HepG2 (cell line): ENCODE measurements at regions not wholly inside any gene's neighbourhood (a gene's known extent, or its start where the extent isn't known, plus 50 kb on each side); places are given as distances from the start of the nearest gene placed in this dataset.

Experiments
- ATAC-seq: fragments of 200-7000 bp; cut with Tn5 transposase; 3 replicates; pipeline ENCODE4 v1.9.1; 2020; ENCODE audit warnings: mild to moderate bottlenecking, moderate library complexity
- BruUV-seq: library from RNA; stranded (reverse); fragments of 400-500 nt; replicated peaks from 2 replicates; lab custom pipeline; 2021; lab: Mats Ljungman, UMichigan
- CTCF ChIA-PET: fragments of 300-600 bp; formaldehyde crosslinking; extraction: SDS; loops from one replicate; lab custom pipeline; 2021; ENCODE audit warnings: low total read pairs, inconsistent platforms, low intra/inter-chr PET ratio; lab: Yijun Ruan, JAX
- POLR2A ChIA-PET: fragments of 350-600 bp; sonication (Branson Sonifier 250); formaldehyde crosslinking; loops from one replicate; lab custom pipeline; 2020; ENCODE audit warnings: antibody characterized with exemption, inconsistent platforms; lab: Yijun Ruan, JAX
- DNase-seq: peaks from one replicate; pipeline ENCODE4 v3.0.0-alpha.2; 2015; ENCODE audit warnings: low spot score
- FAIRE-seq: peaks from 3 replicates; lab custom pipeline; 2011; peaks lifted over from hg19 to GRCh38; lab: Jason Lieb, UNC
- H2AFZ ChIP-seq: one replicate; pipeline ENCODE4 v1.6.1; 2011; ENCODE audit warnings: low read length, inconsistent platforms
- H3K27ac ChIP-seq: fragments of 300-600 bp; 3 replicates; pipeline ENCODE4 v1.8.0; 2011; ENCODE audit warnings: mixed run types, mild to moderate bottlenecking, mixed read lengths, low read length, inconsistent platforms; ENCODE audit not compliant: insufficient read depth; ENCODE audit errors: extremely low read length
- H3K27me3 ChIP-seq, 2 experiments: fragments of 200-600 bp in 1 of 2; 2 replicates in 1 of 2; 3 replicates in 1 of 2; pipeline versions ENCODE4 v1.6.0 to v1.8.0; 2011; ENCODE audit warnings: low read length in 2 of 2, mild to moderate bottlenecking in 2 of 2, moderate library complexity in 2 of 2, inconsistent platforms in 1 of 2; ENCODE audit not compliant: insufficient read depth in 2 of 2, control insufficient read depth in 1 of 2
- H3K36me3 ChIP-seq, 2 experiments: fragments of 200-600 bp in 1 of 2; replicated peaks in 1 of 2; 2 replicates in 1 of 2; 3 replicates in 1 of 2; pipeline versions ENCODE4 v1.5.1 to v1.8.0; 2011; ENCODE audit warnings: low read length in 2 of 2, inconsistent platforms in 1 of 2; ENCODE audit not compliant: insufficient read depth in 2 of 2, control insufficient read depth in 1 of 2
- H3K4me1 ChIP-seq: 2 replicates; pipeline ENCODE4 v1.5.1; 2012; ENCODE audit warnings: low read length, inconsistent platforms; ENCODE audit not compliant: insufficient read depth
- H3K4me2 ChIP-seq: 2 replicates; pipeline ENCODE4 v1.6.0; 2011; ENCODE audit warnings: low read depth, low read length, inconsistent platforms
- H3K4me3 ChIP-seq, 3 experiments: fragments of 200-600 bp in 1 of 3; sonication (generic), shearing (Covaris generic) in 1 of 3; replicated peaks in 1 of 3; 2 replicates each; pipeline ENCODE4 v1.5.1; 2011 to 2016; ENCODE audit warnings: low read length in 3 of 3, inconsistent platforms in 2 of 3, low read depth in 2 of 3, mild to moderate bottlenecking in 2 of 3, control low read depth in 1 of 3, mixed read lengths in 1 of 3; ENCODE audit not compliant: insufficient read depth in 1 of 3
- H3K79me2 ChIP-seq: one replicate; pipeline ENCODE4 v1.6.1; 2011; ENCODE audit warnings: low read length, inconsistent platforms; ENCODE audit not compliant: insufficient read depth
- H3K9ac ChIP-seq: 2 replicates; pipeline ENCODE4 v1.6.0; 2011; ENCODE audit warnings: mild to moderate bottlenecking, low read depth, low read length, inconsistent platforms; ENCODE audit not compliant: insufficient read depth
- H3K9me3 ChIP-seq: 2 replicates; pipeline ENCODE4 v1.5.1; 2012; ENCODE audit warnings: mild to moderate bottlenecking, low read length
- H4K20me1 ChIP-seq: 2 replicates; pipeline ENCODE4 v1.6.0; 2011; ENCODE audit warnings: inconsistent platforms, mild to moderate bottlenecking, low read length, moderate library complexity; ENCODE audit not compliant: insufficient read depth
- ARHGAP35 ChIP-seq: sonication (generic); formaldehyde crosslinking; IDR thresholded peaks from 2 replicates; pipeline ENCODE4 v1.9.0; 2022; ENCODE audit warnings: mild to moderate bottlenecking, inconsistent platforms, moderate library complexity, missing genetic modification reagents, borderline replicate concordance
- CBX5 ChIP-seq: sonication (generic); formaldehyde crosslinking; IDR thresholded peaks from 2 replicates; pipeline ENCODE4 v1.4.0; 2020; ENCODE audit warnings: missing genetic modification reagents, borderline replicate concordance
- FOXO4 ChIP-seq: sonication (generic); formaldehyde crosslinking; conservative IDR thresholded peaks from 2 replicates; pipeline ENCODE4 v1.8.1; 2023; ENCODE audit warnings: missing genetic modification reagents
- GTF2F1 ChIP-seq: fragments of 150-350 bp; IDR thresholded peaks from 2 replicates; pipeline ENCODE4 v1.6.1; 2014; ENCODE audit warnings: low read length
- ISL2 ChIP-seq: sonication (generic); formaldehyde crosslinking; IDR thresholded peaks from 2 replicates; pipeline ENCODE4 v1.5.0; 2020; ENCODE audit warnings: missing genetic modification reagents
- JUNB ChIP-seq: sonication (generic); formaldehyde crosslinking; IDR thresholded peaks from 2 replicates; pipeline ENCODE4 v1.8.0; 2022; ENCODE audit warnings: missing genetic modification reagents, mild to moderate bottlenecking, borderline replicate concordance
- NCOR1 ChIP-seq: fragments of 200-600 bp; sonication (generic); IDR thresholded peaks from 2 replicates; pipeline ENCODE4 v1.7.0; 2017; ENCODE audit warnings: antibody characterized with exemption, low read length, borderline replicate concordance
- NFYB ChIP-seq: sonication (generic); formaldehyde crosslinking; IDR thresholded peaks from 2 replicates; pipeline ENCODE4 v1.4.0; 2020; ENCODE audit warnings: missing genetic modification reagents
- RBFOX2 ChIP-seq: fragments of 200-400 bp; formaldehyde crosslinking; IDR thresholded peaks from 2 replicates; pipeline ENCODE4 v1.6.1; 2017; ENCODE audit warnings: low read depth, mild to moderate bottlenecking, low read length
- ZNF12 ChIP-seq: sonication (generic); formaldehyde crosslinking; IDR thresholded peaks from 2 replicates; pipeline ENCODE4 v1.5.0; 2020; ENCODE audit warnings: missing genetic modification reagents
- ZNF207 ChIP-seq: fragments of 450-650 bp; IDR thresholded peaks from 2 replicates; pipeline ENCODE4 v1.6.1; 2016; ENCODE audit warnings: antibody characterized with exemption, borderline replicate concordance
- ZNF501 ChIP-seq: sonication (generic); formaldehyde crosslinking; IDR thresholded peaks from 2 replicates; pipeline ENCODE4 v1.5.1; 2020; ENCODE audit warnings: mild to moderate bottlenecking, moderate library complexity, missing genetic modification reagents
- ZNF563 ChIP-seq: sonication (generic); formaldehyde crosslinking; IDR thresholded peaks from 2 replicates; pipeline ENCODE4 v1.8.0; 2022; ENCODE audit warnings: mild to moderate bottlenecking, moderate library complexity, missing genetic modification reagents
- ZSCAN31 ChIP-seq: sonication (generic); formaldehyde crosslinking; IDR thresholded peaks from 2 replicates; pipeline ENCODE4 v1.5.0; 2020; ENCODE audit warnings: low read depth, mild to moderate bottlenecking, missing genetic modification reagents
- WGBS: methylation state at CpG from one replicate; pipeline ENCODE4 v1.1.6; 2017; ENCODE audit warnings: low lambda C conversion rate; 5-methylcytosine and 5-hydroxymethylcytosine counted together
- in situ Hi-C: cut with HindIII; loops from 2 replicates; pipeline ENCODE4 v1.10.0; 2017; ENCODE audit warnings: low pct_unique_long_range_greater_than_20kb; ENCODE audit not compliant: extremely low pct_ligation_motif_present
- intact Hi-C: fragments of 100-400 bp; cut with micrococcal nuclease; formaldehyde crosslinking; loops from one replicate; pipeline ENCODE4 v1.10.0; 2022; ENCODE audit not compliant: unreplicated experiment
- TF ChIP-seq, protein P1 (sequence below): IDR thresholded peaks from 2 replicates; pipeline ENCODE4 v1.6.1; 2016
- TF ChIP-seq, protein P2 (sequence below): sonication (generic); formaldehyde crosslinking; IDR thresholded peaks from 2 replicates; pipeline ENCODE4 v1.9.0; 2021; ENCODE audit warnings: missing genetic modification reagents, borderline replicate concordance

GRCh38 chr1:196049407-196049806 lies 558.8 kb downstream of the KCNT2 start:
- DNase-seq (no peak), ATAC-seq (no peak), FAIRE-seq (no peak)
- 0% methylated on average over 2 of the region's 2 CpGs for WGBS
- Histone ChIP-seq H3K27me3 (no peaks in the 10 kb centered on the region), H4K20me1 (no peaks in the 10 kb centered on the region), H3K4me3 (no peak overlapping the region), H3K4me2 (no peak overlapping the region), H2AFZ (no peak overlapping the region), H3K9me3 (no peaks in the 10 kb centered on the region), H3K36me3 (no peaks in the 10 kb centered on the region), H3K4me1 (no peaks in the 10 kb centered on the region), H3K9ac (no peak overlapping the region), H3K27ac (no peak overlapping the region), H3K79me2 (no peaks in the 10 kb centered on the region)
- CTCF ChIA-PET: no interaction called here
- POLR2A ChIA-PET: no interaction called here
- in situ Hi-C loops: no loop called here
- intact Hi-C loops: no loop called here
- TF ChIP-seq CBX5 (CRISPR knock-in tag) (no peak), ZNF563 (CRISPR knock-in tag) (no peak), NFYB (CRISPR knock-in tag) (no peak), ZSCAN31 (CRISPR knock-in tag) (no peak)
- TF ChIP-seq, protein P1, sequence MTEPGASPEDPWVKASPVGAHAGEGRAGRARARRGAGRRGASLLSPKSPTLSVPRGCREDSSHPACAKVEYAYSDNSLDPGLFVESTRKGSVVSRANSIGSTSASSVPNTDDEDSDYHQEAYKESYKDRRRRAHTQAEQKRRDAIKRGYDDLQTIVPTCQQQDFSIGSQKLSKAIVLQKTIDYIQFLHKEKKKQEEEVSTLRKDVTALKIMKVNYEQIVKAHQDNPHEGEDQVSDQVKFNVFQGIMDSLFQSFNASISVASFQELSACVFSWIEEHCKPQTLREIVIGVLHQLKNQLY (CRISPR knock-in tag): no peak
- no TSS peak for BruUV-seq

DNA sequence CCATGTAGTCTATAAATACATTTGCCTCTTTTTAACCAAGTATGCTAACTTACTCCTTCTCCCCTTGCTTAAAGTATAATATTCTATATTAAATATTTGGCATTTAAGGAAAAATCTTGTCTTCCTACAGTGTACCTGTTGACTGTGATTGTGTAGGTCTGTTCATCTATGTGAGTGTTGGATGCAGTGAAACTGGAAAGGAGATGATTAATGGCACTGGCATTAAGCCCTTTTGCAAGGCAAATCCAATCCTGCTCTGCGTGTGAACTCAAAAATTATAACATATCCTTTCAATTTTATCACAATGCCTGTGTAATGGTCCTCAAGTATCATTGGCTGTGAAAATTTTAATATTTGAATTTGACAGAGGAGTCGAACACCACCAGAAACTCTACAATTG lies 565.0 kb downstream of the KCNT2 start:
- ChIA-PET CTCF (no interaction called here), POLR2A (no interaction called here)
- no peaks in the 10 kb centered on the region for H3K79me2 ChIP-seq
- no peaks in the 10 kb centered on the region for H3K36me3 ChIP-seq
- H3K9ac ChIP-seq: no peak overlapping the region
- peaks cover 8% of the 10 kb centered on the region for H3K9me3 ChIP-seq
- H3K4me3 ChIP-seq: no peak overlapping the region
- in situ Hi-C loops (no loop called here), intact Hi-C loops (no loop called here)
- no peak overlapping the region for H3K27ac ChIP-seq
- no peak for ATAC-seq
- no peak overlapping the region for H3K4me2 ChIP-seq
- H4K20me1 ChIP-seq: no peaks in the 10 kb centered on the region
- DNase-seq: no peak
- no peak overlapping the region for H2AFZ ChIP-seq
- no TSS peak for BruUV-seq
- no peak for FAIRE-seq
- WGBS: 2% methylated on average over 2 of the region's 2 CpGs
- no peaks in the 10 kb centered on the region for H3K27me3 ChIP-seq
- no peaks in the 10 kb centered on the region for H3K4me1 ChIP-seq
- no peak for TF ChIP-seq GTF2F1
- TF ChIP-seq FOXO4 (CRISPR knock-in tag): no peak
- no peak for TF ChIP-seq ZNF501 (CRISPR knock-in tag)
- TF ChIP-seq NCOR1: no peak
- TF ChIP-seq JUNB (CRISPR knock-in tag): no peak
- TF ChIP-seq ISL2 (CRISPR knock-in tag): no peak
- TF ChIP-seq RBFOX2: no peak
- TF ChIP-seq ZNF12 (CRISPR knock-in tag): no peak
- no peak for TF ChIP-seq ZNF207
- TF ChIP-seq ARHGAP35 (CRISPR knock-in tag): no peak
- TF ChIP-seq, protein P2, sequence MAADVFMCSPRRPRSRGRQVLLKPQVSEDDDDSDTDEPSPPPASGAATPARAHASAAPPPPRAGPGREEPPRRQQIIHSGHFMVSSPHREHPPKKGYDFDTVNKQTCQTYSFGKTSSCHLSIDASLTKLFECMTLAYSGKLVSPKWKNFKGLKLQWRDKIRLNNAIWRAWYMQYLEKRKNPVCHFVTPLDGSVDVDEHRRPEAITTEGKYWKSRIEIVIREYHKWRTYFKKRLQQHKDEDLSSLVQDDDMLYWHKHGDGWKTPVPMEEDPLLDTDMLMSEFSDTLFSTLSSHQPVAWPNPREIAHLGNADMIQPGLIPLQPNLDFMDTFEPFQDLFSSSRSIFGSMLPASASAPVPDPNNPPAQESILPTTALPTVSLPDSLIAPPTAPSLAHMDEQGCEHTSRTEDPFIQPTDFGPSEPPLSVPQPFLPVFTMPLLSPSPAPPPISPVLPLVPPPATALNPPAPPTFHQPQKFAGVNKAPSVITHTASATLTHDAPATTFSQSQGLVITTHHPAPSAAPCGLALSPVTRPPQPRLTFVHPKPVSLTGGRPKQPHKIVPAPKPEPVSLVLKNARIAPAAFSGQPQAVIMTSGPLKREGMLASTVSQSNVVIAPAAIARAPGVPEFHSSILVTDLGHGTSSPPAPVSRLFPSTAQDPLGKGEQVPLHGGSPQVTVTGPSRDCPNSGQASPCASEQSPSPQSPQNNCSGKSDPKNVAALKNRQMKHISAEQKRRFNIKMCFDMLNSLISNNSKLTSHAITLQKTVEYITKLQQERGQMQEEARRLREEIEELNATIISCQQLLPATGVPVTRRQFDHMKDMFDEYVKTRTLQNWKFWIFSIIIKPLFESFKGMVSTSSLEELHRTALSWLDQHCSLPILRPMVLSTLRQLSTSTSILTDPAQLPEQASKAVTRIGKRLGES (CRISPR knock-in tag): no peak
